ENCODE measurements at regions not wholly inside any gene's neighbourhood (a gene's known extent, or its start where the extent isn't known, plus 50 kb on each side); places are given as distances from the start of the nearest gene placed in this dataset.

DNA sequence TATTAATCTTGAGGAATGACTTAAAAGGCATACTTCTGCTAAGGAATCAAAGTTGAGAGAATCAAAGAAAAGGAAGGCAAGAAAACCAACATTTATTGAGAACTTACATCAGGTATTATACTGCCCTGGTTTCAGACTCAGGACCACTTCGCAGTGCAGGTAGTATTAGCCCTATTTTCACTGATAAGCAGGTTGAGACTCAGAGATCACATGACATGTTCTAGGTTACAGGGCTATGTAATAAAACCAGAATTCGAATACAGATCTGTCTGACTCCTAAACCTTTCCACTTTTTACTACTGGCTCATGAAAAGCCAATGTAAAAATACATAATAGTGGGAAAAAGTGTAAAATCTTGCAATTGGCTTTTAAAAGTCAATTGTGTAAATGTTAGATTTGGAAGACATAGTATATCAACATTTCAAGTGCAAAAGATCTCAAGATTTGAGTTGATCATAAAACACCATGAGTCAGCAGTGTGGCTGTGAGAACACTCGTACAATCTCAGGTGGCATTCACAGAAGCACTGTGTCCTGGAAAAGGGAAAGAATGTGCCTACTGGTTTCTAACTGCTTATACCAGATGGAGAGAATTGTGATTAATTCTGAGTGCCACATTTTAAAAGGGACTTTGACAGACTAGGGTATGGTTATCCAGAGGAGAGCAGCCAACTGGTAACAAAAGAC, 195.8 kb upstream of the MKLN1 start:
- DNase-seq (ENCODE audit: insufficient read length, low spot score) (no peak), FAIRE-seq (no peak)
- no peak for TF ChIP-seq TAF1 (IDR thresholded peaks at IDR 0.05; ENCODE audit: low read depth, low read length)
- TF ChIP-seq SPI1 (IDR thresholded peaks at IDR 0.05; ENCODE audit: low read depth, low read length), result no peak

GRCh38 chr7:131139462-131139861, 188.2 kb upstream of the MKLN1 start:
- no peak for DNase-seq (ENCODE audit: insufficient read length, low spot score)
- no peak for FAIRE-seq
- TF ChIP-seq PAX5 (IDR thresholded peaks at IDR 0.05; ENCODE audit: insufficient read depth, low read length, severe bottlenecking) (no peak), SPI1 (IDR thresholded peaks at IDR 0.05; ENCODE audit: low read depth, low read length) (no peak), TAF1 (IDR thresholded peaks at IDR 0.05; ENCODE audit: low read depth, low read length) (no peak), POLR2A (IDR thresholded peaks at IDR 0.05; ENCODE audit: low read depth, low read length) (no peak), POU2F2 (IDR thresholded peaks at IDR 0.05; ENCODE audit: low read depth, low read length) (no peak), POLR2AphosphoS5 (IDR thresholded peaks at IDR 0.05; ENCODE audit: low read depth, low read length) (no peak)

GRCh38 chr7:131141443-131141967, 186.2 kb upstream of the MKLN1 start:
- DNase-seq (ENCODE audit: insufficient read length, low spot score) (no peak), FAIRE-seq (no peak)
- no peak for TF ChIP-seq POLR2A (IDR thresholded peaks at IDR 0.05; ENCODE audit: low read depth, low read length)
- TF ChIP-seq POLR2AphosphoS5 (IDR thresholded peaks at IDR 0.05; ENCODE audit: low read depth, low read length), result no peak
- no peak for TF ChIP-seq PAX5 (IDR thresholded peaks at IDR 0.05; ENCODE audit: insufficient read depth, low read length, severe bottlenecking)
- TF ChIP-seq POU2F2 (IDR thresholded peaks at IDR 0.05; ENCODE audit: low read depth, low read length), result no peak
- TF ChIP-seq SPI1 (IDR thresholded peaks at IDR 0.05; ENCODE audit: low read depth, low read length), result no peak
- TF ChIP-seq TAF1 (IDR thresholded peaks at IDR 0.05; ENCODE audit: low read depth, low read length), result no peak

- FAIRE-seq, result no peak
- no peak for TF ChIP-seq POLR2AphosphoS5 (IDR thresholded peaks at IDR 0.05; ENCODE audit: low read depth, low read length)
- no peak for TF ChIP-seq POLR2A (IDR thresholded peaks at IDR 0.05; ENCODE audit: low read depth, low read length)
- no peak for TF ChIP-seq SPI1 (IDR thresholded peaks at IDR 0.05; ENCODE audit: low read depth, low read length)
- no peak for DNase-seq (ENCODE audit: insufficient read length, low spot score)
These were observed 183.8 kb upstream of the MKLN1 start for GRCh38 chr7:131143869-131144268.

- TF ChIP-seq POLR2AphosphoS5 (IDR thresholded peaks at IDR 0.05; ENCODE audit: low read depth, low read length) (no peak), TAF1 (IDR thresholded peaks at IDR 0.05; ENCODE audit: low read depth, low read length) (no peak), POLR2A (IDR thresholded peaks at IDR 0.05; ENCODE audit: low read depth, low read length) (no peak), PAX5 (IDR thresholded peaks at IDR 0.05; ENCODE audit: insufficient read depth, low read length, severe bottlenecking) (no peak), POU2F2 (IDR thresholded peaks at IDR 0.05; ENCODE audit: low read depth, low read length) (no peak), SPI1 (IDR thresholded peaks at IDR 0.05; ENCODE audit: low read depth, low read length) (no peak)
- DNase-seq (ENCODE audit: insufficient read length, low spot score) (no peak), FAIRE-seq (no peak)
These were observed 182.7 kb upstream of the MKLN1 start for GRCh38 chr7:131145026-131145425.

DNA sequence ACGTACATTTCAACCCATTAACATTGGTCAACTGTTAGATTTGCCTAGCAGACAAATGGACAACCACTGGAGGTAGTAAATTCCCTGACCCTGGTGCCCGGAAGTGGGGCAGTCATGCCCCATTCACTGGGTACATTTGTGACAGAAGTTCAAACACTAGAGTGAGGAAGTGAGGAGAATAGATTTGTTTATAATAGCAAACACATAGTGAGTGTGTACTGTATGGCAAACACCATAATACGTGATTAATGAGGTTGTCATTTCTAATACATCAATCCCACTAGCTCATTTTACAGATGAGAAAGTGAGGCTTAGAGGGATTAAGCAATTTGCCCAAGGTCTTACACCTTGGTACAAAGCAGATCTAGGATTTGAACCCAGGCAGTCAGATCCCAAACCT, 181.9 kb upstream of the MKLN1 start:
- TF ChIP-seq TAF1 (IDR thresholded peaks at IDR 0.05; ENCODE audit: low read depth, low read length) (no peak), PAX5 (IDR thresholded peaks at IDR 0.05; ENCODE audit: insufficient read depth, low read length, severe bottlenecking) (no peak), POLR2A (IDR thresholded peaks at IDR 0.05; ENCODE audit: low read depth, low read length) (no peak), SPI1 (IDR thresholded peaks at IDR 0.05; ENCODE audit: low read depth, low read length) (0 out of 2 replicates have a peak, but pooled peaks have one; percentile 1), POU2F2 (IDR thresholded peaks at IDR 0.05; ENCODE audit: low read depth, low read length) (no peak), POLR2AphosphoS5 (IDR thresholded peaks at IDR 0.05; ENCODE audit: low read depth, low read length) (no peak)
- peak; percentile 23 for FAIRE-seq

DNA sequence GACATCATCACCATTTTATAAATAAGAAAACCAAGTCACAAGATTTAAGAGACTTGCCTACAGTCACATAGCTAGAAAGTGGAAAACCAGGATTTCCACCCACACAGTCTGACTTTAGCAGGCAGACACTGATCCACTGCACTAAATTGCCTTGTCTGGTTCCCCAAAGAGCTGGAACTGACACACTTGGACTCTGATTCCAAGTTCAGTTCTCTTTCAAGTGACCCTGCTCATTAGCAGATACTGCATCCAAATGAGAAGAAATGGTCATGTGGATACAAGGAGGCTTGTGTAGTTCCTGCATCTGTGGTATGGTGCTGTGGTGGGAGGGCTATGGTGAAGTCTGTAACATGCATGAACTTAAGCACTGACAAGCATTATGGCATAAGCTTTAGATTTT, 180.1 kb upstream of the MKLN1 start:
- no peak for FAIRE-seq
- no peak for TF ChIP-seq POU2F2 (IDR thresholded peaks at IDR 0.05; ENCODE audit: low read depth, low read length)
- TF ChIP-seq PAX5 (IDR thresholded peaks at IDR 0.05; ENCODE audit: insufficient read depth, low read length, severe bottlenecking), result no peak
- TF ChIP-seq TAF1 (IDR thresholded peaks at IDR 0.05; ENCODE audit: low read depth, low read length), result no peak
- no peak for TF ChIP-seq SPI1 (IDR thresholded peaks at IDR 0.05; ENCODE audit: low read depth, low read length)
- TF ChIP-seq POLR2AphosphoS5 (IDR thresholded peaks at IDR 0.05; ENCODE audit: low read depth, low read length), result no peak
- TF ChIP-seq POLR2A (IDR thresholded peaks at IDR 0.05; ENCODE audit: low read depth, low read length), result no peak
- no peak for DNase-seq (ENCODE audit: insufficient read length, low spot score)

More for the DNA sequence above, 181.9 kb upstream of the MKLN1 start:
- DNase-seq (ENCODE audit: insufficient read length, low spot score), result no peak

DNA sequence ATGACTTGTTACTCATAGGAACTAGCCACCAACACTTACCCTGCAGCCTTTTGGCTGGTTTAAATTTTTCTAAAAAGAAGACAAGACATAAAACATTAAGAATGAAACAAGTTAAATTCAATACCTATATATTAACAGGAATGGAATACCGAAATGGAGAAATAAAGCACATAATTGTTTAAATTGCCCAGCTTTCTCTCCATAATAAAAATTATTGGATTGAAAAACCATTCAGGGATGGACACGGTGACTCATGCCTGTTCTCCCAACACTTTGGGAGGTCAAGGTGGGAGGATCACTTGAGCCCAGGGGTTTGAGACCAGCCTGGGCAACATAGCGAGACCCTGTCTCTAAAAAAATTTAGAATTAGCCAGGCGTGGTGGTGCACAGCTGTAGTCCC, 179.4 kb upstream of the MKLN1 start:
- TF ChIP-seq POLR2A (IDR thresholded peaks at IDR 0.05; ENCODE audit: low read depth, low read length) (no peak), POU2F2 (IDR thresholded peaks at IDR 0.05; ENCODE audit: low read depth, low read length) (no peak), SPI1 (IDR thresholded peaks at IDR 0.05; ENCODE audit: low read depth, low read length) (no peak), TAF1 (IDR thresholded peaks at IDR 0.05; ENCODE audit: low read depth, low read length) (no peak), PAX5 (IDR thresholded peaks at IDR 0.05; ENCODE audit: insufficient read depth, low read length, severe bottlenecking) (no peak), POLR2AphosphoS5 (IDR thresholded peaks at IDR 0.05; ENCODE audit: low read depth, low read length) (no peak)
- FAIRE-seq (no peak), DNase-seq (ENCODE audit: insufficient read length, low spot score) (no peak)

- DNase-seq (ENCODE audit: insufficient read length, low spot score) (no peak), FAIRE-seq (no peak)
- no peak for TF ChIP-seq POLR2AphosphoS5 (IDR thresholded peaks at IDR 0.05; ENCODE audit: low read depth, low read length)
- TF ChIP-seq POLR2A (IDR thresholded peaks at IDR 0.05; ENCODE audit: low read depth, low read length), result no peak
- TF ChIP-seq PAX5 (IDR thresholded peaks at IDR 0.05; ENCODE audit: insufficient read depth, low read length, severe bottlenecking), result no peak
- TF ChIP-seq TAF1 (IDR thresholded peaks at IDR 0.05; ENCODE audit: low read depth, low read length), result no peak
- no peak for TF ChIP-seq POU2F2 (IDR thresholded peaks at IDR 0.05; ENCODE audit: low read depth, low read length)
- no peak for TF ChIP-seq SPI1 (IDR thresholded peaks at IDR 0.05; ENCODE audit: low read depth, low read length)
These were observed 178.8 kb upstream of the MKLN1 start for GRCh38 chr7:131148708-131149428.
